ENCODE measurements at regions not wholly inside any gene's neighbourhood (a gene's known extent, or its start where the extent isn't known, plus 50 kb on each side); places are given as distances from the start of the nearest gene placed in this dataset.

GRCh38 chr11:135073870-135074269 lies 661.8 kb upstream of the B3GAT1 start:
- H3K4me3 ChIP-seq (ENCODE audit: control extremely low read depth in 1 of 5, extremely low read depth in 1 of 5, insufficient read depth in 1 of 5, low read depth in 2 of 5, low read length in 4 of 5) = no peak overlapping the region
- H3K4me1 ChIP-seq (ENCODE audit: control insufficient read depth in 2 of 2, insufficient read depth in 2 of 2, low read length in 2 of 2) = no peaks in the 10 kb centered on the region
- no peaks in the 10 kb centered on the region for H4K20me1 ChIP-seq (ENCODE audit: control insufficient read depth, insufficient read depth, low read length, poor library complexity, severe bottlenecking)
- peaks cover 0 to 21% (median 0%) of the 10 kb centered on the region in 3 donors for H3K9me3 ChIP-seq (ENCODE audit: control extremely low read depth in 1 of 3, control insufficient read depth in 2 of 3, insufficient read depth in 1 of 3, low read length in 2 of 3)
- ATAC-seq (ENCODE audit: low read depth) (no peak), DNase-seq (no peak)
- WGBS (ENCODE audit: insufficient coverage) = 87% methylated on average over 4 of the region's 5 CpGs
- no peaks in the 10 kb centered on the region for H3K4me1 Mint-ChIP-seq
- intact Hi-C loops (cut with micrococcal nuclease) = no loop called here
- no peak overlapping the region for H3K4me2 ChIP-seq (replicated peaks; ENCODE audit: low read depth, low read length, poor library complexity, severe bottlenecking)
- TF ChIP-seq CTCF (IDR thresholded peaks at IDR 0.05) = no peak
- no peak for TF ChIP-seq EZH2 (IDR thresholded peaks at IDR 0.05; ENCODE audit: borderline replicate concordance, insufficient read depth, low read depth, low read length, poor library complexity, severe bottlenecking)
- no peaks in the 10 kb centered on the region for H3K79me2 ChIP-seq (ENCODE audit: control insufficient read depth, insufficient read depth, low read length)
- H3K27ac Mint-ChIP-seq = no peak overlapping the region
- no peaks in the 10 kb centered on the region for H3K36me3 ChIP-seq (replicated peaks in 1 of 2; ENCODE audit: control extremely low read depth in 1 of 2, control insufficient read depth in 1 of 2, extremely low read depth in 1 of 2, insufficient read depth in 2 of 2, low read length in 1 of 2)
- no peak overlapping the region for H3K27ac ChIP-seq (ENCODE audit: low read length in 2 of 2)
- H3K27me3 Mint-ChIP-seq = peaks cover 5% of the 10 kb centered on the region
- no peak overlapping the region for H3K9ac ChIP-seq (ENCODE audit: low read length)
- no peak overlapping the region for H2AFZ ChIP-seq (ENCODE audit: insufficient read depth, low read depth, low read length, poor library complexity, severe bottlenecking)
- no peak overlapping the region for H3K4me3 Mint-ChIP-seq
- POLR2A ChIA-PET = no interaction called here
- CTCF ChIA-PET = no interaction called here
- H3K27me3 ChIP-seq (replicated peaks in 1 of 4; ENCODE audit: control extremely low read depth in 1 of 4, control insufficient read depth in 3 of 4, insufficient read depth in 4 of 4, low read length in 3 of 4) = peaks cover 0 to 3% (median 0%) of the 10 kb centered on the region in 4 experiments
- no peaks in the 10 kb centered on the region for H3K9me3 Mint-ChIP-seq (ENCODE audit: insufficient read depth)

- no peaks in the 10 kb centered on the region for H4K20me1 ChIP-seq (ENCODE audit: control insufficient read depth, insufficient read depth, low read length, poor library complexity, severe bottlenecking)
- intact Hi-C loops (cut with micrococcal nuclease) = no loop called here
- TF ChIP-seq CTCF (IDR thresholded peaks at IDR 0.05) (no peak), EZH2 (IDR thresholded peaks at IDR 0.05; ENCODE audit: borderline replicate concordance, insufficient read depth, low read depth, low read length, poor library complexity, severe bottlenecking) (no peak)
- peaks cover 0 to 21% (median 0%) of the 10 kb centered on the region in 3 donors for H3K9me3 ChIP-seq (ENCODE audit: control extremely low read depth in 1 of 3, control insufficient read depth in 2 of 3, insufficient read depth in 1 of 3, low read length in 2 of 3)
- ChIA-PET POLR2A (no interaction called here), CTCF (no interaction called here)
- H3K4me3 ChIP-seq (ENCODE audit: control extremely low read depth in 1 of 5, extremely low read depth in 1 of 5, insufficient read depth in 1 of 5, low read depth in 2 of 5, low read length in 4 of 5) = no peak overlapping the region
- H3K4me1 ChIP-seq (ENCODE audit: control insufficient read depth in 2 of 2, insufficient read depth in 2 of 2, low read length in 2 of 2) = no peaks in the 10 kb centered on the region
- ATAC-seq (ENCODE audit: low read depth) (no peak), DNase-seq (no peak)
- H3K79me2 ChIP-seq (ENCODE audit: control insufficient read depth, insufficient read depth, low read length) = no peaks in the 10 kb centered on the region
- no peak overlapping the region for H3K27ac Mint-ChIP-seq
- 68% methylated on average over 7 of the region's 7 CpGs for WGBS (ENCODE audit: insufficient coverage)
- no peak overlapping the region for H3K4me3 Mint-ChIP-seq
- no peak overlapping the region for H3K4me2 ChIP-seq (replicated peaks; ENCODE audit: low read depth, low read length, poor library complexity, severe bottlenecking)
- no peaks in the 10 kb centered on the region for H3K4me1 Mint-ChIP-seq
- H3K9me3 Mint-ChIP-seq (ENCODE audit: insufficient read depth) = no peaks in the 10 kb centered on the region
- H3K27me3 ChIP-seq (replicated peaks in 1 of 4; ENCODE audit: control extremely low read depth in 1 of 4, control insufficient read depth in 3 of 4, insufficient read depth in 4 of 4, low read length in 3 of 4) = peaks cover 0 to 3% (median 0%) of the 10 kb centered on the region in 4 experiments
- no peak overlapping the region for H3K27ac ChIP-seq (ENCODE audit: low read length in 2 of 2)
- H3K9ac ChIP-seq (ENCODE audit: low read length) = no peak overlapping the region
- H3K36me3 ChIP-seq (replicated peaks in 1 of 2; ENCODE audit: control extremely low read depth in 1 of 2, control insufficient read depth in 1 of 2, extremely low read depth in 1 of 2, insufficient read depth in 2 of 2, low read length in 1 of 2) = no peaks in the 10 kb centered on the region
- H3K27me3 Mint-ChIP-seq = peaks cover 5% of the 10 kb centered on the region
- no peak overlapping the region for H2AFZ ChIP-seq (ENCODE audit: insufficient read depth, low read depth, low read length, poor library complexity, severe bottlenecking)
Observed at GRCh38 chr11:135073381-135073780, 661.3 kb upstream of the B3GAT1 start.
